MM.1S (cell line): ENCODE measurements at regions not wholly inside any gene's neighbourhood (a gene's known extent, or its start where the extent isn't known, plus 50 kb on each side); places are given as distances from the start of the nearest gene placed in this dataset.

Experiments used
- DNase-seq: peaks from one replicate; pipeline ENCODE4 v3.0.0-alpha.2; 2015
- H2AFZ ChIP-seq: fragments of 300-600 bp; sonication (generic); 2 replicates; pipeline ENCODE4 v1.6.0; 2016; ENCODE audit warnings: antibody characterized with exemption, low read length
- H3F3A ChIP-seq: fragments of 300-600 bp; sonication (generic); 2 replicates; pipeline ENCODE4 v1.6.1; 2016; ENCODE audit warnings: mild to moderate bottlenecking, antibody characterized with exemption, low read length, moderate library complexity, mixed read lengths; ENCODE audit not compliant: insufficient read depth
- H3K27ac ChIP-seq: fragments of 300-600 bp; sonication (generic); 2 replicates; pipeline ENCODE4 v1.5.1; 2016; ENCODE audit warnings: mild to moderate bottlenecking, low read length
- H3K27me3 ChIP-seq: fragments of 300-600 bp; sonication (generic); replicated peaks from 2 replicates; pipeline ENCODE4 v1.6.0; 2016; ENCODE audit warnings: low read length; ENCODE audit not compliant: insufficient read depth
- H3K36me3 ChIP-seq: fragments of 300-600 bp; sonication (generic); replicated peaks from 2 replicates; pipeline ENCODE4 v1.6.1; 2016; ENCODE audit warnings: mild to moderate bottlenecking, low read length, mixed read lengths; ENCODE audit not compliant: insufficient read depth
- H3K4me1 ChIP-seq: fragments of 300-600 bp; sonication (generic); 2 replicates; pipeline ENCODE4 v1.6.1; 2016; ENCODE audit warnings: low read length, mixed read lengths
- H3K4me2 ChIP-seq: fragments of 300-600 bp; sonication (generic); 2 replicates; pipeline ENCODE4 v1.6.0; 2016; ENCODE audit warnings: low read depth, low read length
- H3K4me3 ChIP-seq: fragments of 300-600 bp; sonication (generic); 2 replicates; pipeline ENCODE4 v1.5.1; 2016; ENCODE audit warnings: low read length, mixed read lengths
- H3K79me2 ChIP-seq: fragments of 300-600 bp; sonication (generic); 2 replicates; pipeline ENCODE4 v1.6.1; 2016; ENCODE audit warnings: mixed run types, low read length, mixed read lengths
- H3K9ac ChIP-seq: fragments of 300-600 bp; sonication (generic); 2 replicates; pipeline ENCODE4 v1.6.1; 2016; ENCODE audit warnings: low read length, mixed read lengths
- H3K9me2 ChIP-seq: fragments of 300-600 bp; sonication (generic); replicated peaks from 2 replicates; pipeline ENCODE4 v1.6.1; 2016; ENCODE audit warnings: mild to moderate bottlenecking, low read length, mixed read lengths; ENCODE audit not compliant: insufficient read depth
- H3K9me3 ChIP-seq: fragments of 300-600 bp; sonication (generic); replicated peaks from 2 replicates; pipeline ENCODE4 v1.6.1; 2016; ENCODE audit warnings: mild to moderate bottlenecking, low read length, mixed read lengths; ENCODE audit not compliant: insufficient read depth
- H4K20me1 ChIP-seq: fragments of 300-600 bp; sonication (generic); 2 replicates; pipeline ENCODE4 v1.6.1; 2016; ENCODE audit warnings: mild to moderate bottlenecking, low read length, moderate library complexity, mixed read lengths; ENCODE audit not compliant: insufficient read depth
- CTCF ChIP-seq: fragments of 300-600 bp; sonication (generic); IDR thresholded peaks from 2 replicates; pipeline ENCODE4 v1.5.1; 2016; ENCODE audit warnings: antibody characterized with exemption, low read length, mixed read lengths
- EZH2 ChIP-seq: fragments of 300-600 bp; sonication (generic); optimal IDR thresholded peaks from 2 replicates; pipeline ENCODE3; 2017; ENCODE audit warnings: low read depth, mild to moderate bottlenecking, antibody characterized with exemption, low read length, mixed read lengths
- EZH2phosphoT487 ChIP-seq: fragments of 300-600 bp; sonication (generic); IDR thresholded peaks from 2 replicates; pipeline ENCODE4 v1.6.1; 2018; ENCODE audit warnings: antibody characterized with exemption, low read length

GRCh38 chr5:125700380-125700861 is 722.8 kb upstream of the GRAMD2B start:
- Histone ChIP-seq H3K4me3 (no peak overlapping the region), H3K27ac (no peak overlapping the region), H3K9me3 (no peaks in the 10 kb centered on the region), H3K4me1 (no peaks in the 10 kb centered on the region), H3K9me2 (no peaks in the 10 kb centered on the region), H2AFZ (no peak overlapping the region), H3K36me3 (no peaks in the 10 kb centered on the region), H3K27me3 (no peaks in the 10 kb centered on the region), H3F3A (no peaks in the 10 kb centered on the region), H3K9ac (no peak overlapping the region), H3K79me2 (no peaks in the 10 kb centered on the region), H4K20me1 (no peaks in the 10 kb centered on the region), H3K4me2 (no peak overlapping the region)
- no peak for DNase-seq
- TF ChIP-seq EZH2phosphoT487 (no peak), CTCF (no peak)

- Histone ChIP-seq H3K27ac (no peak overlapping the region), H3K4me1 (no peaks in the 10 kb centered on the region), H3K9me2 (no peaks in the 10 kb centered on the region), H3F3A (no peaks in the 10 kb centered on the region), H3K9ac (no peak overlapping the region), H3K79me2 (no peaks in the 10 kb centered on the region), H3K27me3 (no peaks in the 10 kb centered on the region), H3K4me2 (no peak overlapping the region), H3K9me3 (no peaks in the 10 kb centered on the region), H2AFZ (no peak overlapping the region), H4K20me1 (no peaks in the 10 kb centered on the region), H3K4me3 (no peak overlapping the region), H3K36me3 (no peaks in the 10 kb centered on the region)
- no peak for DNase-seq
- TF ChIP-seq CTCF (no peak), EZH2phosphoT487 (no peak), EZH2 (no peak)
Observed at GRCh38 chr5:125703616-125704015, 719.6 kb upstream of the GRAMD2B start.

GRCh38 chr5:125704888-125705287 is 718.3 kb upstream of the GRAMD2B start:
- Histone ChIP-seq H3F3A (no peaks in the 10 kb centered on the region), H3K9me2 (no peaks in the 10 kb centered on the region), H3K79me2 (no peaks in the 10 kb centered on the region), H3K4me2 (no peak overlapping the region), H3K4me1 (no peaks in the 10 kb centered on the region), H3K9me3 (no peaks in the 10 kb centered on the region), H3K4me3 (no peak overlapping the region), H2AFZ (no peak overlapping the region), H3K27ac (no peak overlapping the region), H3K36me3 (no peaks in the 10 kb centered on the region), H3K9ac (no peak overlapping the region), H4K20me1 (no peaks in the 10 kb centered on the region), H3K27me3 (no peaks in the 10 kb centered on the region)
- no peak for DNase-seq
- TF ChIP-seq CTCF (no peak), EZH2 (no peak), EZH2phosphoT487 (no peak)
